ENCODE measurements at regions not wholly inside any gene's neighbourhood (a gene's known extent, or its start where the extent isn't known, plus 50 kb on each side); places are given as distances from the start of the nearest gene placed in this dataset.

GRCh38 chr4:144362366-144362765, 221.8 kb upstream of the GYPA start:
- TF ChIP-seq MYC (IDR thresholded peaks at IDR 0.05; ENCODE audit: low read depth, low read length) (no peak), CTCF (IDR thresholded peaks at IDR 0.05; ENCODE audit: extremely low read depth in 1 of 2, insufficient read depth in 1 of 2, low read depth in 1 of 2, low read length in 2 of 2) (no peak), MAX (IDR thresholded peaks at IDR 0.05; ENCODE audit: insufficient read depth, insufficient read length) (no peak), POLR2AphosphoS5 (IDR thresholded peaks at IDR 0.05; ENCODE audit: insufficient read depth, low read depth, low read length) (no peak), EZH2 (IDR thresholded peaks at IDR 0.05; ENCODE audit: borderline replicate concordance, low read depth, low read length, severe bottlenecking) (no peak), POLR2A (IDR thresholded peaks at IDR 0.05; ENCODE audit: low read depth, low read length) (no peak)

Data from endothelial cell of umbilical vein (primary cell).